ENCODE measurements at regions not wholly inside any gene's neighbourhood (a gene's known extent, or its start where the extent isn't known, plus 50 kb on each side); places are given as distances from the start of the nearest gene placed in this dataset.

DNA sequence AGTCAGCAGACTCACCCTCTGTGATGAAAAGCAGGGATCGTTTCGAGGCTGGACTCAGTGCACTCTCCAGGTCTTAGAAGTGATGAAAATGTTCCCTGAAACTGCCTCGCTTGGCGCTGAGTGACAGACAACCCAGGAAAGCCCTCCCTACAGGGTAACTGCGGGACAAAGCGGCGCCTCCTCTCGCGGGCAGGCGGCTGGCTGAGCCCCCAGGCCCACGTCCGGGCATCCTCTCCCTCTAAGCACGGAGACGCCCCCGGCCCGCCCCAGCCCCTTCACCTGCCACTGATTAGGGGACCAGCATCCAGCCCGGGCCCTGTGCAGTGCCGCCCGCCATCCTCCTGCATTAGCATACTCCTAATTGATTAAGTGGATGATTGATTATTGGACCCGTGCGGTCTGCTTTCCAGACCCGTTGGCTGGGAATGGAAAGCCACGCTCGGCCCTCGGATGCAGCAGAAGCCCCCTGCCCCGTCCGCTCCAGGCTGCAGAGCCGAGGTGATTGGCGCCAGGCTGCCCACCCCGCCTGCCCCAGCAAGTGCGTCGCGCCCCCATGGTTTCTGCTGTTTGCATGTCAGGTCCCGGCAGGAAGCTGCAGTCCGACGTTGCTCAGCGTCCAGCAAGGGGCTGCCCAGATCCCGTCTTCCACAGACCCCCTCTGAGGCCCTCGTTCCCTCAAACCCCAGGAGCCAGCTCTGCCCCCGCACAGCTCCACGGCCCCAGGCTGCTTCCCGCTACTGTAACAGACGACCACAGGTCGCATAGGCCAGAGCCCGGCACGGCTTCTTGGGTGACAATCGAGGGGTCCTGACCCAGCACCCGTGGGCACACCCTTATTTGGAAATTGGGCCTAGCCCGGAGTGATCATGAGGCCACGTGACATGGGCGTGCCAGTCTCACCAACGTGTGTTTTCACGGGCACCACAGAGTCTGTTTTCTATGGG is 131.6 kb downstream of the DLL1 start:
- Histone ChIP-seq H3K9me1 (replicated peaks; ENCODE audit: control insufficient read depth, extremely low read depth, insufficient read depth, low read length) (no peaks in the 10 kb centered on the region), H3K36me3 (ENCODE audit: control insufficient read depth in 2 of 2, extremely low read depth in 1 of 2, insufficient read depth in 2 of 2, low read length in 2 of 2) (no peaks in the 10 kb centered on the region), H3K79me2 (ENCODE audit: control insufficient read depth, insufficient read depth, low read length) (no peaks in the 10 kb centered on the region), H3K27ac (ENCODE audit: insufficient read depth, low read depth, low read length) (no peak overlapping the region), H3K4me3 (replicated peaks in 1 of 3; ENCODE audit: insufficient read depth in 1 of 3, low read depth in 1 of 3, low read length in 3 of 3) (no peak overlapping the region), H3K27me3 (ENCODE audit: control insufficient read depth in 2 of 2, insufficient read depth in 2 of 2, low read length in 2 of 2) (no peaks in the 10 kb centered on the region), H3K9ac (replicated peaks; ENCODE audit: extremely low read depth, insufficient read depth, low read length) (no peak overlapping the region), H2AFZ (ENCODE audit: low read depth, low read length) (no peak overlapping the region), H3K9me3 (replicated peaks; ENCODE audit: control insufficient read depth, insufficient read depth, low read length) (no peaks in the 10 kb centered on the region), H3K4me2 (ENCODE audit: insufficient read depth, low read length) (no peak overlapping the region), H4K20me1 (replicated peaks; ENCODE audit: control insufficient read depth, extremely low read depth, insufficient read depth, low read length) (no peaks in the 10 kb centered on the region), H3K4me1 (ENCODE audit: control insufficient read depth, extremely low read depth, insufficient read depth, low read length) (no peaks in the 10 kb centered on the region)
- POLR2A ChIA-PET: no interaction called here
- TF ChIP-seq, protein P1, sequence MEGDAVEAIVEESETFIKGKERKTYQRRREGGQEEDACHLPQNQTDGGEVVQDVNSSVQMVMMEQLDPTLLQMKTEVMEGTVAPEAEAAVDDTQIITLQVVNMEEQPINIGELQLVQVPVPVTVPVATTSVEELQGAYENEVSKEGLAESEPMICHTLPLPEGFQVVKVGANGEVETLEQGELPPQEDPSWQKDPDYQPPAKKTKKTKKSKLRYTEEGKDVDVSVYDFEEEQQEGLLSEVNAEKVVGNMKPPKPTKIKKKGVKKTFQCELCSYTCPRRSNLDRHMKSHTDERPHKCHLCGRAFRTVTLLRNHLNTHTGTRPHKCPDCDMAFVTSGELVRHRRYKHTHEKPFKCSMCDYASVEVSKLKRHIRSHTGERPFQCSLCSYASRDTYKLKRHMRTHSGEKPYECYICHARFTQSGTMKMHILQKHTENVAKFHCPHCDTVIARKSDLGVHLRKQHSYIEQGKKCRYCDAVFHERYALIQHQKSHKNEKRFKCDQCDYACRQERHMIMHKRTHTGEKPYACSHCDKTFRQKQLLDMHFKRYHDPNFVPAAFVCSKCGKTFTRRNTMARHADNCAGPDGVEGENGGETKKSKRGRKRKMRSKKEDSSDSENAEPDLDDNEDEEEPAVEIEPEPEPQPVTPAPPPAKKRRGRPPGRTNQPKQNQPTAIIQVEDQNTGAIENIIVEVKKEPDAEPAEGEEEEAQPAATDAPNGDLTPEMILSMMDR (IDR thresholded peaks at IDR 0.05; ENCODE audit: extremely low read depth in 1 of 2, insufficient read depth in 1 of 2, low read depth in 1 of 2, low read length in 2 of 2): no peak
- dilution Hi-C loops (cut with MboI; ENCODE audit: extremely low pct_ligation_motif_present, low sequenced_read_pairs) (no loop called here), intact Hi-C loops (cut with micrococcal nuclease) (loop anchor here (10.0 kb wide), 2 partner anchors 126 to 356 kb away; no protein-coding TSS in a partner anchor)
- no peak for DNase-seq (ENCODE audit: low read depth, low spot score)
- FAIRE-seq: no peak
- CTCF ChIA-PET: no interaction called here
- no TSS peak for BruUV-seq (replicated peaks)

GRCh38 chr6:170158296-170159021 is 132.4 kb downstream of the DLL1 start:
- ChIA-PET CTCF (no interaction called here), POLR2A (no interaction called here)
- Histone ChIP-seq H3K9ac (replicated peaks; ENCODE audit: extremely low read depth, insufficient read depth, low read length) (no peak overlapping the region), H3K9me1 (replicated peaks; ENCODE audit: control insufficient read depth, extremely low read depth, insufficient read depth, low read length) (no peaks in the 10 kb centered on the region), H4K20me1 (replicated peaks; ENCODE audit: control insufficient read depth, extremely low read depth, insufficient read depth, low read length) (no peaks in the 10 kb centered on the region), H2AFZ (ENCODE audit: low read depth, low read length) (no peak overlapping the region), H3K4me3 (replicated peaks in 1 of 3; ENCODE audit: insufficient read depth in 1 of 3, low read depth in 1 of 3, low read length in 3 of 3) (no peak overlapping the region), H3K4me1 (ENCODE audit: control insufficient read depth, extremely low read depth, insufficient read depth, low read length) (no peaks in the 10 kb centered on the region), H3K27me3 (ENCODE audit: control insufficient read depth in 2 of 2, insufficient read depth in 2 of 2, low read length in 2 of 2) (no peaks in the 10 kb centered on the region), H3K27ac (ENCODE audit: insufficient read depth, low read depth, low read length) (no peak overlapping the region), H3K36me3 (ENCODE audit: control insufficient read depth in 2 of 2, extremely low read depth in 1 of 2, insufficient read depth in 2 of 2, low read length in 2 of 2) (no peaks in the 10 kb centered on the region), H3K9me3 (replicated peaks; ENCODE audit: control insufficient read depth, insufficient read depth, low read length) (no peaks in the 10 kb centered on the region), H3K79me2 (ENCODE audit: control insufficient read depth, insufficient read depth, low read length) (no peaks in the 10 kb centered on the region), H3K4me2 (ENCODE audit: insufficient read depth, low read length) (no peak overlapping the region)
- TF ChIP-seq EZH2 (IDR thresholded peaks at IDR 0.05; ENCODE audit: borderline replicate concordance, low read depth, low read length, severe bottlenecking) (no peak), GATA2 (IDR thresholded peaks at IDR 0.05; ENCODE audit: insufficient read depth, insufficient read length, low read depth, low read length) (no peak), MYC (IDR thresholded peaks at IDR 0.05; ENCODE audit: low read depth, low read length) (no peak)
- no TSS peak for BruUV-seq (replicated peaks)
- DNase-seq (ENCODE audit: low read depth, low spot score) (no peak), FAIRE-seq (no peak)
- dilution Hi-C loops (cut with MboI; ENCODE audit: extremely low pct_ligation_motif_present, low sequenced_read_pairs) (no loop called here), intact Hi-C loops (cut with micrococcal nuclease) (loop anchor here (10.0 kb wide), 2 partner anchors 126 to 356 kb away; no protein-coding TSS in a partner anchor)
